ENCODE measurements at regions not wholly inside any gene's neighbourhood (a gene's known extent, or its start where the extent isn't known, plus 50 kb on each side); places are given as distances from the start of the nearest gene placed in this dataset.

- TF ChIP-seq CTCF (conservative IDR thresholded peaks at IDR 0.05; ENCODE audit: low read length): no peak
- TF ChIP-seq EZH2phosphoT487 (IDR thresholded peaks at IDR 0.05; ENCODE audit: borderline replicate concordance, low read depth, low read length): no peak
Measured at GRCh38 chr12:93020631-93021597, 91.8 kb upstream of the EEA1 start.

Measured in OCI-LY7 (cell line).